Panc1 (cell line): ENCODE measurements at regions not wholly inside any gene's neighbourhood (a gene's known extent, or its start where the extent isn't known, plus 50 kb on each side); places are given as distances from the start of the nearest gene placed in this dataset.

Source experiments
- ATAC-seq: fragments of 200-7000 bp; cut with Tn5 transposase; 2 replicates; pipeline ENCODE4 v1.9.1; 2020; ENCODE audit warnings: mild to moderate bottlenecking, moderate library complexity
- BruUV-seq: library from RNA; stranded (reverse); fragments of 400-500 nt; replicated peaks from 2 replicates; lab custom pipeline; 2021; lab: Mats Ljungman, UMichigan
- CTCF ChIA-PET: fragments of 300-600 bp; sonication (Branson Sonifier 250); formaldehyde crosslinking; loops from one replicate; lab custom pipeline; 2022; ENCODE audit warnings: antibody characterized with exemption; lab: Charles Lee
- POLR2A ChIA-PET: fragments of 300-600 bp; sonication (Branson Sonifier 250); formaldehyde crosslinking; loops from one replicate; lab custom pipeline; 2022; ENCODE audit warnings: antibody characterized with exemption; lab: Charles Lee
- DNase-seq: peaks from one replicate; pipeline ENCODE4 v3.0.0-alpha.2; 2010; ENCODE audit warnings: low read depth, low spot score
- H3K27ac ChIP-seq: 2 replicates; pipeline ENCODE4 v1.5.1; 2011; ENCODE audit warnings: mild to moderate bottlenecking, low read length, inconsistent platforms
- H3K27me3 ChIP-seq: fragments of 200-500 bp; sonication (Bioruptor generic); 2 replicates; pipeline ENCODE4 v1.6.0; 2014; ENCODE audit warnings: low read length, inconsistent platforms; ENCODE audit not compliant: control insufficient read depth, insufficient read depth
- H3K36me3 ChIP-seq: fragments of 200-500 bp; sonication (Bioruptor generic); 2 replicates; pipeline ENCODE4 v1.5.1; 2014; ENCODE audit warnings: inconsistent platforms, mild to moderate bottlenecking, low read length, moderate library complexity; ENCODE audit not compliant: control insufficient read depth, insufficient read depth
- H3K4me1 ChIP-seq: 2 replicates; pipeline ENCODE4 v1.5.1; 2011; ENCODE audit warnings: inconsistent platforms, mild to moderate bottlenecking, low read length, moderate library complexity; ENCODE audit not compliant: control insufficient read depth, insufficient read depth
- H3K4me3 ChIP-seq, 2 experiments: 2 replicates each; pipeline ENCODE4 v1.5.1; 2011 to 2012; ENCODE audit warnings: low read depth in 2 of 2, low read length in 2 of 2, mild to moderate bottlenecking in 2 of 2, inconsistent platforms in 1 of 2, moderate library complexity in 1 of 2
- H3K9me3 ChIP-seq: fragments of 200-500 bp; sonication (Bioruptor generic); 2 replicates; pipeline ENCODE4 v1.5.1; 2014; ENCODE audit warnings: low read depth, mild to moderate bottlenecking, inconsistent platforms, low read length, moderate library complexity; ENCODE audit not compliant: control insufficient read depth, insufficient read depth
- CTCF ChIP-seq: fragments of 450-650 bp; IDR thresholded peaks from 2 replicates; pipeline ENCODE4 v1.5.1; 2017; ENCODE audit warnings: mild to moderate bottlenecking
- POLR2AphosphoS5 ChIP-seq: IDR thresholded peaks from 2 replicates; pipeline ENCODE4 v1.6.1; 2012; ENCODE audit warnings: mild to moderate bottlenecking, low read depth, low read length, moderate library complexity
- REST ChIP-seq, 2 experiments: IDR thresholded peaks; 2 replicates each; pipeline ENCODE4 v1.6.1; 2011 to 2012; ENCODE audit warnings: low read depth in 2 of 2, control low read depth in 1 of 2, low read length in 1 of 2, mild to moderate bottlenecking in 1 of 2, moderate library complexity in 1 of 2; ENCODE audit not compliant: insufficient read depth in 1 of 2
- SIN3A ChIP-seq: IDR thresholded peaks from 2 replicates; pipeline ENCODE4 v1.6.1; 2012; ENCODE audit warnings: low read depth, mild to moderate bottlenecking, low read length, moderate library complexity, borderline replicate concordance; ENCODE audit not compliant: insufficient read depth
- TCF7L2 ChIP-seq: IDR thresholded peaks from 2 replicates; pipeline ENCODE4 v1.6.1; 2011; ENCODE audit warnings: mild to moderate bottlenecking, low read depth, low read length, inconsistent platforms
- in situ Hi-C: cut with HindIII; loops from 2 replicates; pipeline ENCODE4 v1.10.0; 2016; ENCODE audit warnings: low sequenced_read_pairs, low pct_unique_long_range_greater_than_20kb
- intact Hi-C: fragments of 100-400 bp; cut with micrococcal nuclease; formaldehyde crosslinking; loops from one replicate; pipeline ENCODE4 v1.10.0; 2022; ENCODE audit not compliant: unreplicated experiment

- ATAC-seq: no peak
- in situ Hi-C loops: no loop called here
- ChIA-PET POLR2A (no interaction called here), CTCF (no interaction called here)
- Histone ChIP-seq H3K4me1 (no peaks in the 10 kb centered on the region), H3K9me3 (no peaks in the 10 kb centered on the region), H3K27me3 (no peaks in the 10 kb centered on the region), H3K27ac (no peak overlapping the region), H3K4me3 (no peak overlapping the region), H3K36me3 (no peaks in the 10 kb centered on the region)
- intact Hi-C loops: no loop called here
- no peak for TF ChIP-seq REST (IDR thresholded peaks at IDR 0.05; ENCODE audit: insufficient read depth in 1 of 2, low read depth in 2 of 2, low read length in 1 of 2)
- no peak for TF ChIP-seq SIN3A
- no peak for TF ChIP-seq POLR2AphosphoS5
- no peak for TF ChIP-seq TCF7L2
- no peak for TF ChIP-seq CTCF
- no peak for DNase-seq
- BruUV-seq: no TSS peak
These were observed 1430.4 kb upstream of the TENM3 start for GRCh38 chr4:180812783-180813182.

GRCh38 chr4:180814875-180815417 lies 1428.3 kb upstream of the TENM3 start:
- Histone ChIP-seq H3K27me3 (no peaks in the 10 kb centered on the region), H3K27ac (no peak overlapping the region), H3K36me3 (no peaks in the 10 kb centered on the region), H3K9me3 (no peaks in the 10 kb centered on the region), H3K4me1 (no peaks in the 10 kb centered on the region), H3K4me3 (no peak overlapping the region)
- BruUV-seq: no TSS peak
- ChIA-PET POLR2A (no interaction called here), CTCF (no interaction called here)
- ATAC-seq (no peak), DNase-seq (no peak)
- intact Hi-C loops: no loop called here
- in situ Hi-C loops: no loop called here
- TF ChIP-seq POLR2AphosphoS5 (no peak), TCF7L2 (no peak), CTCF (no peak), SIN3A (no peak), REST (IDR thresholded peaks at IDR 0.05; ENCODE audit: insufficient read depth in 1 of 2, low read depth in 2 of 2, low read length in 1 of 2) (no peak)
